CD14-positive monocyte (primary cell): ENCODE measurements at regions not wholly inside any gene's neighbourhood (a gene's known extent, or its start where the extent isn't known, plus 50 kb on each side); places are given as distances from the start of the nearest gene placed in this dataset.

Source experiments
- DNase-seq, 3 donors: peaks; one replicate each; pipeline ENCODE4 v3.0.0-alpha.2; 2011 to 2022
- H2AFZ ChIP-seq: 2 replicates; pipeline ENCODE4 v1.6.0; 2012; ENCODE audit warnings: mild to moderate bottlenecking, low read depth, low read length, inconsistent platforms; ENCODE audit not compliant: insufficient read depth, poor library complexity, severe bottlenecking
- H3K27ac ChIP-seq, 2 donors: 1 replicate in 1 of 2; 2 replicates in 1 of 2; pipeline ENCODE4 v1.5.1; 2012 to 2013; ENCODE audit warnings: low read length in 2 of 2, control low read depth in 1 of 2, inconsistent platforms in 1 of 2, low read depth in 1 of 2, mild to moderate bottlenecking in 1 of 2
- H3K27me3 ChIP-seq, 2 donors: one replicate each; pipeline versions ENCODE4 v1.6.0 to v1.6.1; 2011 to 2013; ENCODE audit warnings: low read length in 2 of 2; ENCODE audit not compliant: control insufficient read depth in 2 of 2, insufficient read depth in 2 of 2
- H3K36me3 ChIP-seq, 2 donors: replicated peaks in 1 of 2; 1 replicate in 1 of 2; 2 replicates in 1 of 2; pipeline versions ENCODE4 v1.5.1 to v1.6.1; 2012 to 2013; ENCODE audit warnings: low read length in 2 of 2, control low read depth in 1 of 2, inconsistent platforms in 1 of 2, mild to moderate bottlenecking in 1 of 2; ENCODE audit not compliant: insufficient read depth in 2 of 2, control insufficient read depth in 1 of 2
- H3K4me1 ChIP-seq, 2 donors: 1 replicate in 1 of 2; 2 replicates in 1 of 2; pipeline versions ENCODE4 v1.5.1 to v1.6.1; 2012 to 2013; ENCODE audit warnings: low read length in 2 of 2, control low read depth in 1 of 2, inconsistent platforms in 1 of 2, mild to moderate bottlenecking in 1 of 2, moderate library complexity in 1 of 2; ENCODE audit not compliant: insufficient read depth in 2 of 2, control insufficient read depth in 1 of 2
- H3K4me2 ChIP-seq: replicated peaks from 2 replicates; pipeline ENCODE3; 2012; ENCODE audit warnings: low read length, moderate library complexity, mild to moderate bottlenecking; ENCODE audit not compliant: poor library complexity, severe bottlenecking; ENCODE audit errors: extremely low read depth
- H3K4me3 ChIP-seq, 3 experiments: fragments of 200-600 bp in 1 of 3; sonication (generic) in 1 of 3; replicated peaks in 1 of 3; 1 replicate in 2 of 3; 2 replicates in 1 of 3; pipeline ENCODE4 v1.5.1; 2011 to 2013; ENCODE audit warnings: low read length in 3 of 3, mild to moderate bottlenecking in 3 of 3, control low read depth in 2 of 3, low read depth in 2 of 3, inconsistent platforms in 1 of 3, moderate library complexity in 1 of 3
- H3K79me2 ChIP-seq: 2 replicates; pipeline ENCODE4 v1.6.0; 2012; ENCODE audit warnings: mild to moderate bottlenecking, control low read depth, inconsistent platforms, low read length, moderate library complexity; ENCODE audit not compliant: insufficient read depth
- H3K9ac ChIP-seq: 2 replicates; pipeline ENCODE4 v1.6.0; 2017; ENCODE audit warnings: low read length, mild to moderate bottlenecking; ENCODE audit not compliant: insufficient read depth, poor library complexity, severe bottlenecking
- H3K9me3 ChIP-seq, 2 donors: replicated peaks in 1 of 2; 1 replicate in 1 of 2; 2 replicates in 1 of 2; pipeline versions ENCODE4 v1.5.1 to v1.6.1; 2012 to 2013; ENCODE audit warnings: low read length in 2 of 2, control low read depth in 1 of 2; ENCODE audit not compliant: control insufficient read depth in 1 of 2, insufficient read depth in 1 of 2
- H4K20me1 ChIP-seq: 2 replicates; pipeline ENCODE4 v1.6.0; 2012; ENCODE audit warnings: mild to moderate bottlenecking, low read length, control low read depth, moderate library complexity; ENCODE audit not compliant: insufficient read depth
- H3K27ac Mint-ChIP-seq, 7 donors: one replicate each; pipeline ENCODE4 v1.8.0; 2020; ENCODE audit warnings: mild to moderate bottlenecking in 7 of 7, mixed read lengths in 7 of 7, moderate library complexity in 6 of 7, inconsistent platforms in 2 of 7
- H3K27me3 Mint-ChIP-seq, 3 donors: one replicate each; pipeline ENCODE4 v1.8.0; 2021 to 2022; ENCODE audit warnings: low read depth in 3 of 3, mild to moderate bottlenecking in 3 of 3, mixed read lengths in 3 of 3, moderate library complexity in 3 of 3, inconsistent platforms in 1 of 3
- H3K36me3 Mint-ChIP-seq, 2 donors: one replicate each; pipeline ENCODE4 v1.8.0; 2020; ENCODE audit warnings: mixed read lengths in 2 of 2, inconsistent platforms in 1 of 2, mild to moderate bottlenecking in 1 of 2
- H3K4me1 Mint-ChIP-seq: one replicate; pipeline ENCODE4 v1.8.0; 2020; ENCODE audit warnings: mild to moderate bottlenecking, mixed read lengths
- H3K4me3 Mint-ChIP-seq, 2 donors: one replicate each; pipeline ENCODE4 v1.8.0; 2020; ENCODE audit warnings: mild to moderate bottlenecking in 2 of 2, mixed read lengths in 2 of 2, moderate library complexity in 1 of 2
- H3K9me3 Mint-ChIP-seq, 7 donors: one replicate each; pipeline ENCODE4 v1.8.0; 2020 to 2022; ENCODE audit warnings: mixed read lengths in 7 of 7, mild to moderate bottlenecking in 6 of 7, moderate library complexity in 6 of 7, inconsistent platforms in 2 of 7
- WGBS: methylation state at CpG from one replicate; pipeline ENCODE4 v1.1.5; 2013; ENCODE audit warnings: missing lambda C conversion rate; ENCODE audit not compliant: insufficient coverage; 5-methylcytosine and 5-hydroxymethylcytosine counted together
- intact Hi-C, 2 donors: fragments of 100-400 bp; cut with micrococcal nuclease; formaldehyde crosslinking; loops; one replicate each; pipeline versions ENCODE4 v1.15.0 to v1.15.1; 2023
- TF ChIP-seq, protein P1 (sequence below): fragments of 200-600 bp; IDR thresholded peaks from one replicate; pipeline ENCODE4 v1.8.0; 2022; ENCODE audit warnings: antibody characterized with exemption, mild to moderate bottlenecking

DNA sequence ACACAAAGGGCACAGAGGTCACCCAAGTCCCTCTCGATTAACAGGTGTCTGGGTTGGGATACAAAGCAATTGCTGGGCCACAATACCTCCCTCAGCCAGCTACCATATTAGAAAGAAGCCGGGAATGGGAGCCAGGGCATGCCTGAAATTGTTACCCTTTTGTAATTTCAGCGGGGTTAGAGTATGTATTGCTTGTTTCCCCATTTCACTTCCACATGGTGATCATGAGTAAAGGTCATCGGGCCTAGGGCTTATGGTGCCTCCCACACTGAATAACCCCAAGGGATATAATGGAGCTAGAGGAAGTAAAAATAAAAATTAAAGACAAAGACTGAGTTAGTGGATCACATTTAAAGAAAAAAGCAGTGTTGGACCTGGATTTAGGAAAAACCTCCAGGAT lies 437.2 kb upstream of the KLHL29 start:
- no peak overlapping the region for H3K9ac ChIP-seq
- Mint-ChIP-seq H3K27ac (no peak overlapping the region), H3K4me1 (no peaks in the 10 kb centered on the region), H3K4me3 (no peak overlapping the region), H3K9me3 (peaks cover 0 to 5% (median 2%) of the 10 kb centered on the region in 7 donors), H3K36me3 (no peaks in the 10 kb centered on the region), H3K27me3 (no peaks in the 10 kb centered on the region)
- no peaks in the 10 kb centered on the region for H3K27me3 ChIP-seq
- H3K4me3 ChIP-seq: no peak overlapping the region
- no peaks in the 10 kb centered on the region for H3K79me2 ChIP-seq
- H3K4me1 ChIP-seq: no peaks in the 10 kb centered on the region
- TF ChIP-seq, protein P1, sequence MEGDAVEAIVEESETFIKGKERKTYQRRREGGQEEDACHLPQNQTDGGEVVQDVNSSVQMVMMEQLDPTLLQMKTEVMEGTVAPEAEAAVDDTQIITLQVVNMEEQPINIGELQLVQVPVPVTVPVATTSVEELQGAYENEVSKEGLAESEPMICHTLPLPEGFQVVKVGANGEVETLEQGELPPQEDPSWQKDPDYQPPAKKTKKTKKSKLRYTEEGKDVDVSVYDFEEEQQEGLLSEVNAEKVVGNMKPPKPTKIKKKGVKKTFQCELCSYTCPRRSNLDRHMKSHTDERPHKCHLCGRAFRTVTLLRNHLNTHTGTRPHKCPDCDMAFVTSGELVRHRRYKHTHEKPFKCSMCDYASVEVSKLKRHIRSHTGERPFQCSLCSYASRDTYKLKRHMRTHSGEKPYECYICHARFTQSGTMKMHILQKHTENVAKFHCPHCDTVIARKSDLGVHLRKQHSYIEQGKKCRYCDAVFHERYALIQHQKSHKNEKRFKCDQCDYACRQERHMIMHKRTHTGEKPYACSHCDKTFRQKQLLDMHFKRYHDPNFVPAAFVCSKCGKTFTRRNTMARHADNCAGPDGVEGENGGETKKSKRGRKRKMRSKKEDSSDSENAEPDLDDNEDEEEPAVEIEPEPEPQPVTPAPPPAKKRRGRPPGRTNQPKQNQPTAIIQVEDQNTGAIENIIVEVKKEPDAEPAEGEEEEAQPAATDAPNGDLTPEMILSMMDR: no peak
- no peak overlapping the region for H3K27ac ChIP-seq
- no peaks in the 10 kb centered on the region for H4K20me1 ChIP-seq
- intact Hi-C loops: no loop called here
- no CpG with 5 or more reads among the region's 4 CpGs for WGBS
- H3K36me3 ChIP-seq: no peaks in the 10 kb centered on the region
- H3K4me2 ChIP-seq: no peak overlapping the region
- DNase-seq: no peak
- H3K9me3 ChIP-seq: no peaks in the 10 kb centered on the region
- H2AFZ ChIP-seq: no peak overlapping the region

DNA sequence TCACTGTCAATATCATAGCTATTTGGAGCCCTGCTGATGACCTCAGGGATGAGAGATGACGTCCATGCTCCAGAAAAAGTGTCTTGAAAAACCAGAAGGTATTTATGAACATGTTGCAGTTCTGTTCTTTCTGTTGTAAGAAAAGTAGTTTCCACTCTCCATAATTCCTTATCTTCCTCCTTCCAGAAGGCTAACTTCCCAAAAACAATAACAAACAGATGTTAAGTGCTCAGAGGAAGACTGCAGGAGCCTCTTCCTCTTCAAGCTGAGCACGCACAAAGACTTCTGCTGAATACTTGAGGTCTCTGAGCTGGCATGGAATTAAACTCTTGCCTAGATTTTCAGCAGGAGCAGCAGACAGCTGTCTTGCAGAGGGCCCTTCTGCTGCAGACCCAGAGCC lies 434.5 kb upstream of the KLHL29 start:
- Histone ChIP-seq H3K36me3 (no peaks in the 10 kb centered on the region), H3K4me3 (no peak overlapping the region), H3K27ac (no peak overlapping the region), H2AFZ (no peak overlapping the region), H3K9ac (no peak overlapping the region), H3K4me2 (no peak overlapping the region), H4K20me1 (no peaks in the 10 kb centered on the region), H3K9me3 (no peaks in the 10 kb centered on the region), H3K4me1 (no peaks in the 10 kb centered on the region), H3K27me3 (no peaks in the 10 kb centered on the region), H3K79me2 (no peaks in the 10 kb centered on the region)
- DNase-seq: no peak
- H3K4me3 Mint-ChIP-seq: no peak overlapping the region
- 21% methylated on average over 1 of the region's 2 CpGs for WGBS
- H3K4me1 Mint-ChIP-seq: no peaks in the 10 kb centered on the region
- TF ChIP-seq, protein P1: no peak
- peaks cover 0 to 9% (median 2%) of the 10 kb centered on the region in 7 donors for H3K9me3 Mint-ChIP-seq
- intact Hi-C loops: no loop called here
- peaks cover 0 to 1% (median 0%) of the 10 kb centered on the region in 3 donors for H3K27me3 Mint-ChIP-seq
- H3K27ac Mint-ChIP-seq: no peak overlapping the region
- no peaks in the 10 kb centered on the region for H3K36me3 Mint-ChIP-seq
